ENCODE measurements at regions not wholly inside any gene's neighbourhood (a gene's known extent, or its start where the extent isn't known, plus 50 kb on each side); places are given as distances from the start of the nearest gene placed in this dataset.
A peak's percentile ranks its signal among the peaks of the same experiment; 100 is the strongest.

GRCh38 chr1:78203410-78203982 lies 157.7 kb downstream of the GIPC2 start:
- peak; percentile 38 for DNase-seq (ENCODE audit: low read depth)

DNA sequence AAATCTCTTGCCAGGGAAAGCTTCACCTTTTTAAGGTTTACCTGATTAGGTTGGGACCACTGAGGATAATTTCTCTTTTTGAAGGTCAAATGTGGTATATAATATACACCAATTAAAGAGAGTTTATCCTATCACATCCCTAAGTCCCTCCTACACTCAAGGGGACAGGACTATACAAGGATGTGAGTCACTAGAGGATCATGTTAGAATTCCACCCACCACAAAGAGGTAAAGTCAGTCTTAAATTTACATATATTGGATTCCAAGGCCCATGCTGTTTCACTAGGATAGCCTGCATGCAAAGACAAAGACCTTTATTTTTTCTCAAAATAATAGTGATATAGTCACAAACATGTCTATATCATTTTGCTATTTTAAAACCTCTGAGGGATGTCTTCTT lies 164.4 kb downstream of the GIPC2 start:
- DNase-seq (ENCODE audit: low read depth), result peak; percentile 65

DNA sequence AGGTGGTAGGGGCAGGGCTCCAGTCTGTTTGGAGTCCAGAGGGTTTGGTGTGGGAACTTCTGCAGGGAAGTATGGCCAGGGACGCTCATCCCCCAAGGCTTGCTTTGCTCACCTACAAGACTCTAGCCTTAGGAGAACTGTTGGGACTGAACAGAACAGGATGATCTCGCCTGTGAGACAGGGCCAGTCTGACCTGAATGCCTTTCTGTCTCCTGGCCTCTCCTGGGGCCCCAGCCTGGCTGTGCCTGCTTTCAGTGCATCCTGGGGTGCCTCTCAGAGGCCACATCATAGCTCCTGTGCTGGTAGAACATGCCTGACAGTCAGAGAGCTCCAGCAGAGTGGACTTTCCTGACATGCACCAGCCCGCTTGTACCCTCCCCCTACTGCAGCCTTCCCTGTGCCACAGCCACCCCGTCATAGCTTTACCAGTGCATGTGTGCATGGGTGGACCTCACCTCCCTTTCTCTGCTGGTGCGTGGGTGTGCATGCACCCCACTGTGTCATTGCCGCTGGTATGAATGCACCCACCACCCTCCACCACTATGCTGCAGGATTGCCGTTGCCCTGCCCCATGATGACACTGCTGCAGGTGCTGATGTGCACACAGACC lies 165.8 kb downstream of the GIPC2 start:
- no peak for DNase-seq (ENCODE audit: low read depth)

DNA sequence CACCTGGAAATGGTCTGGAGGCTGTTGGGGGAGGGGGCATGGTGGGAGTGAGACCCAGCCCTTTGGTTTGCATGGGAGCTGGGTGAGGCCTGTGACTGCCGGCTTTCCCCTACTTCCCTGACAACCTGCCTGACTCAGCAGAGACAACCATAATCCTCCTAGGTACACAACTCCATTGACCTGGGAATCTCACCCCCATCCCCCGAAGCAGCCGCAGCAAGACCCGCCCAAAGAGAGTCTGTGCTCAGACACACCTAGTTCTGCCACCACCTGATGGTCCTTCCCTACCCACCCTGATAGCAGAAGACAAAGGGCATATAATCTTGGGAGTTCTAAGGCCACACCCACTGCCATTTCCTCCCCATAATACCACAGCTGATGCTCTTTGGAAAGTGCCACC lies 168.6 kb downstream of the GIPC2 start:
- no peak for DNase-seq (ENCODE audit: low read depth)

GRCh38 chr1:78222225-78222959 lies 176.6 kb downstream of the GIPC2 start:
- no peak for DNase-seq (ENCODE audit: low read depth)

DNA sequence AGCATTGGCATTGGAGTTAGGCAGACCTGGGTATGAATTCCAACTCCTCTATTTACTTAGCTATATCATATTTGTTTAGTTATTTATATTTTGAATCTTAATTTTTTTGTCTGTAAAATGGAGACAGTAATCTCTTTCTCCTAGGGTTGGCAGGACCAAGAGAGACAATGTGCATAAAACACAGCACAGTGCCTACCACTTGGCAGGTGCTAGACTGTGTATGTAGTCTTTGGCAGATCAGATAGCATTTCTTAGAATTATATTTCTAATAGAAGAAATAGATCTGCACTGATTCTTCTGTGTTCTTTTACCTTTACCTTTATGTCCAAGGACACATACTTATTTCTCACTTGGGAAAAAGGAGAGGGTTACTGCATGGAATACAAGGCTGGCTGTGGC lies 177.2 kb downstream of the GIPC2 start:
- DNase-seq (ENCODE audit: low read depth), result no peak

DNA sequence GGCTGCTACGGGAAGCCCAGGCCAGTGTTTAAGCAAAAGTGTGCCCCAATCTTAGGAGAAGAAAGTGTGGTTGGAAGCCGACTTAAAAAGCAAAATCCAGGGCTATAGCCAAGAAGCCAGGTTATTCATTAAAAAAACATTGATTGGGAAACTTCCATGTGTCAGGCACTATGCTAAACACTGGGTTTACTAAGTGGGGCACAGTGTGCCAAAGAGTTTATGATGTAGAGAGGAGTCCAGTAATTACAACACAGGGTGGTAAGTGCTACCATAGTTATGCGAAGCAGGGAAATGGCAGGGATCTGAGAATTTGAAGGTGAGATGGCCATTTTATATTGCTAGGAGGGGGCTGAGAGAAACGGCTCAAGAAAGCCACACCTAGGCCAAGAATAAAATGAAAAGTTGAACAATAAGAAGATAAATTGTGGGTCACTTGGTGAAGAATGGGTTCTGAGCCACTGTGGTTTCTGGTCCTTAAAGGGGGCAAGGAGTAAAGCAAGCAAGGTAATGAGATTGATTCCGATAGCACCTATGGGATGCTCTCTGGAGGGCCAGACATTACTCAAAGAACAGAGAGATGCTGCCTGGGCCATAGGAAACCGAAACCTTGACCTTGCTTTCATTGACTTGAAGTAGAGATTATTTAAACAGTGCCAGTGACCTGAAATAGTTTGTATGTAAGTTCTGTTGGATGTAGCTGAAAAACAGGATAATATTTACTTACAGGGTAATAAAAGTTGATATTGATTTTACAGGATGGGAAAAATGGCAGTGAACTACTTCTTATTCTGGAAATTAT lies 177.8 kb downstream of the GIPC2 start:
- peak; percentile 29 for DNase-seq (ENCODE audit: low read depth)

DNA sequence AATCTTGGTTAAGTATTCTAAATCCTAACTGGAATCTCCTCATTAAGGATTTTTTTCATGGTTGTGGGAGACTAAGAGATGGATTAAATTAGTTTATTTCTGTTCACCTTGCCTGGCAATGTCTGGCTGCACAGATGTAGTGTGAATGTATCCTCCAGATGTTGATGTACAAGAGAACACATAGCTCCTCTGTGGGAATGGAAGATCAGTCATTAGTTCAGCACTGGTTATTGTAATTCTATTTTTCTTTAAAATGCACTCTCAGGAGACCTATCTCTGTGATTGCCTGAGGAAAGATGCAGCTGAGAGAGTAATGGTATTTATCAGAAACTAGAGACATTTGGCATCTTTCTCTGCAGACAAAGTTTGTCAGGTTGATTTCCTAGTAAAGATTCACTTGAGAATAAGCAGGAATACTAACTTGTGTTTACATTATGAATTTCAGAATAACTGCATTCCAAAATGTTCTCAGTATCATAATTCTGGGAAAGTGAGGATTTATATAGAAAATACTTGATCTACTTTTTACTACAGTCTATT lies 178.6 kb downstream of the GIPC2 start:
- DNase-seq (ENCODE audit: low read depth), result no peak

- DNase-seq (ENCODE audit: low read depth), result no peak
These were observed 179.2 kb downstream of the GIPC2 start for GRCh38 chr1:78224861-78225552.

- DNase-seq (ENCODE audit: low read depth), result no peak
These were observed 181.0 kb downstream of the GIPC2 start for GRCh38 chr1:78226784-78227183.

DNA sequence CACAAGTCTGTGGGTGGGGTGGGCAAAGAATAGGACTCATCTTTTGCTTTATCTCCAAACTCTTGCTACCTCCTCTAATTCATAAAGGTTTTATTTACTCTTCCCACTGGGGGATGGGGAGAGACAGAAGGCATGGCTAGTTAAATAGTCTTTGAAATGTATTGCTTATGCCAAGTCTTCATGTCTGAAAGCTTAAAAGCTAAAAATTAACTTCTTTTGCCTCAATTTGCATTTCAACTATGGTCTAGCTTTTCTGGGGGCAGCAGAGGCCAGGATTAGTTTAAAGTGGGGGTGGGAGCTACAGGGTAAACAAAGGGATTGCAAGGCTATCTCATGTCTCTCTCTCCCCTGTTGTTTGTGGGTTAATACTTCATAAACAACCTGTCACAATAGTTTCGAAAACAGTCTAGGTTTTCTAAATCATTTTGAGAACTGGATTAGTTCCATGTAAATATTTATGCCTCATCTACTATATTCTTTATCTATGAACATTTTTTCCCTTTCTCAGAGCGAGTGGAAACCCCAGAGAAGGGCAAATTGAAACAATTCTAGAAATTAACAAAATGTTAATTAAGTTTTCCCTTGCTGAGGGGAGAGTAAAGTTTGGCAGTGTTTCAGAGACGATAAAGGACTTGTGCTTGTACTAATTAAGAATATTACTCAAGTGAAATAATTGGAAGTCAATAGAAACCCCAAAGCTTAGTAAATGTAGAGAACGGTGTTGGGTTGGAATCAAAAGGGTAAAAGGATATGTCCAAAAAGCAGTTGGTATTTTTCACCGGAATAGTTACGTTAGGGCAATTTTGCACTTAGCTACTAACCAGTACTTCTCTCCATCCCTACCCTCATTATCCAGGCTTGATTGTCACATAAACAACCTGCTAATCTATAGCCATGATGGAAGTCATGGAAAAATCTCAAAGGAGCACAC lies 182.2 kb downstream of the GIPC2 start:
- DNase-seq (ENCODE audit: low read depth), result no peak

DNA sequence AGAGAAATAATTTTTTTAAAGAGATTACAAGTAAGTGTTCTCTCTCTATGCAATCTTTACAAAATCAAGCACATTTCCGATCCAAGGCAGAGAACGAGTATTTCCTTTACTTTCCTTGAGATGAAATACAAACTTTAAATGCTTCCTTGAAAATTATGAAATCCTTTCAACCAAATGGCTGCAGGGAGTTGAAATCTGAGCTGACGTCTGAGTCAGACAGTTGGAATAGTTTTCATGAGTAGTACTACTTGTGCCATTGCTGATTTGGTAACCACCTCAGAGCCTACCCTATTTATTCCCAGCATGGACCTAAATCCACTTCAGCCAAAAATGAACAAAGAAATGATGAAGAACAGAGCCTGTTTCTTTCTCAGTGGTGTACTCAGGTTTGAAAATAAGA lies 183.6 kb downstream of the GIPC2 start:
- DNase-seq (ENCODE audit: low read depth), result peak; percentile 69

DNA sequence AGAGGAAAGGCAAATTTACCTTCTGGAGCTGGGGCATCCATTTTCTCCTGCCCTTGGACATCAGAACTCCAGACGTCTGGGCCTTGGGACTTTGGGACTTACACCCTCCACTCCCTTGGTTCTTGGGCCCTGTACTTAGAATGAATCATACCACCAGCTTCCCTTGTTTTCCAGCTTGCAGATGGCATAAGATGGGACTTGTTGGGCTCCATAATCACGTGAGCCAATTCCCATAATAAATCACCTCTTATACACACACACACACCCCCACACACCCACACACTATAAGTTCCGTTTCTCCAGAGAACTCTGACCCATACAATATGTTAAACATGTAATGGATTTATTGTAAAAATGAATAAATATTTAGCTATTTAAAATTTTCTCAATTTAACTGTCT lies 185.7 kb downstream of the GIPC2 start:
- DNase-seq (ENCODE audit: low read depth), result no peak

DNA sequence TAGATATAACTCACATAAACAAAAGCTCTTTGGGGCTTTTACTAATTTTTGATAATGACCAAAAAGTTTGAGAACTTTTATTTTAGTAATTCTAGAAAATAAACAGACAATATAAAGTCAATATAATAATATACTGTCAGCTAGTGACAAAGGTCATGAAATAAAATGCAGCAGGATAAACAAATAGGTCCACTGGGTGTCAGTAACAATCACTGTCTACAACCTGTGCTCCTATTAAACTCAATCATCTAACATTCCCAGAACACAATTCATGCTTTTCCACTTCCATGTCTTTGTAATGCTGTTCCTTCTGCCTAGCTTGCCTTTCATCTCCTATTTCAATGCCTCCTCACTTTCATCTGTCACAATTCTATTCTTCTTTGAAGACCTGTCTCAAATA lies 186.1 kb downstream of the GIPC2 start:
- DNase-seq (ENCODE audit: low read depth), result no peak

DNA sequence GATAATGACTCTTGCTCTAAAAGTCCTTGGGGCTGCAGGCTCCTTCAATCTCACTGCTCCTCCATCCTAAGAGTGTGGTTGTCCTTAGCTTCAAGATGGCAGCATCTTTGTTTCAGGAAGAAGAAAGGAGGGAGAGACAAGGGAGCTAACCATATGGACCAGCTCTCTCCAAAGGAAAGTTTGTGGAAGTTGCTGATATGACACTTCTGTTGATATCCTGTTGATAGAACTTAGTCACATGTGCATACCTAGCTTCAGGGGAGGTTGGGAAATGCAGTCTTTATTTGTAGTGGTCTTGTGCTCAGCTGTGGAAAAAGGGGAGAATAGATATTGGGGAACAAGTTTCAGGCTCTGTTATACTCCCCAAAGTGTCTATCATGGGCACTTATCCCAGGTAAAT lies 186.9 kb downstream of the GIPC2 start:
- DNase-seq (ENCODE audit: low read depth), result no peak

DNA sequence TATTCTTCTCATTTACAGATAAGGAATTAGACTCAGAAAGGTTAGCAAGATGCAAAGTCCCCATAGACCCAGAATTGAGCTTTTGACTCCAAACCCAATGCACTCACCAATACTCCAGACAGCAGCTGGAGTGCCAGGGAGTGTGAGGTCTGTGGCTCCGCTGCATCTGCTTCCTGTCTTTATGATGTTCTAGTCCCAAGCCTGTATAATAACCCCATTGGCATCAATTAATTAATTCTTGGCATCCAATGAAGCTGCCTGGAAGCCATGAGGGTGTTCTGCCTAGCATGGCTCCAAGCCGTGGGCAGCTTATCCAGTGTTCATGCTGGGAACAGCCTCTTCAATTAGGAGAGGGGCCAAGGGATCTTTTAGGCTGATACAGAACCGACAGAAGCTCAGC lies 188.7 kb downstream of the GIPC2 start:
- DNase-seq (ENCODE audit: low read depth), result no peak

DNA sequence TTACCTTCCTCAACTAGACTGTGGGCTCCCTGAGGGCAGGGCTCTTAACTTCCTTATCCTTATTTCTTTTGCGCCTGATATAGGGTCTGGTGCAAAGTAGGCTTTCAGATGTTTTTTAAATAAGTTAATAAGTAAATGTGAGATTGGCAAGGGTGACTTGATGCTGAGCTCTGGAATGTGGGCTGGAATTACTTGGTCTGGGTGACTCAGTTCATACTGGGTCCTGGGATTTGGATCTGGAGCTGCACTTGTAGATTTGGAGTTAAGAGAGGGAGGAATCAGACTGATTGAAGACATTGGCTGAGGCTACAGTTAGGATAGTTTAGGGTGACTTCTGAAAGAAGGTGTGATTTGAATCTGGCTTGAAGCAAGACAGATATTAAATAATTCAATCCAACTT lies 190.9 kb downstream of the GIPC2 start:
- no peak for DNase-seq (ENCODE audit: low read depth)

- no peak for DNase-seq (ENCODE audit: low read depth)
These were observed 191.7 kb downstream of the GIPC2 start for GRCh38 chr1:78237364-78237916.

- DNase-seq (ENCODE audit: low read depth), result no peak
These were observed 194.4 kb downstream of the GIPC2 start for GRCh38 chr1:78240191-78240590.

GRCh38 chr1:78240755-78241154 lies 195.0 kb downstream of the GIPC2 start:
- no peak for DNase-seq (ENCODE audit: low read depth)

Measured in HT1080 (cell line).